ENCODE measurements at regions not wholly inside any gene's neighbourhood (a gene's known extent, or its start where the extent isn't known, plus 50 kb on each side); places are given as distances from the start of the nearest gene placed in this dataset.

DNA sequence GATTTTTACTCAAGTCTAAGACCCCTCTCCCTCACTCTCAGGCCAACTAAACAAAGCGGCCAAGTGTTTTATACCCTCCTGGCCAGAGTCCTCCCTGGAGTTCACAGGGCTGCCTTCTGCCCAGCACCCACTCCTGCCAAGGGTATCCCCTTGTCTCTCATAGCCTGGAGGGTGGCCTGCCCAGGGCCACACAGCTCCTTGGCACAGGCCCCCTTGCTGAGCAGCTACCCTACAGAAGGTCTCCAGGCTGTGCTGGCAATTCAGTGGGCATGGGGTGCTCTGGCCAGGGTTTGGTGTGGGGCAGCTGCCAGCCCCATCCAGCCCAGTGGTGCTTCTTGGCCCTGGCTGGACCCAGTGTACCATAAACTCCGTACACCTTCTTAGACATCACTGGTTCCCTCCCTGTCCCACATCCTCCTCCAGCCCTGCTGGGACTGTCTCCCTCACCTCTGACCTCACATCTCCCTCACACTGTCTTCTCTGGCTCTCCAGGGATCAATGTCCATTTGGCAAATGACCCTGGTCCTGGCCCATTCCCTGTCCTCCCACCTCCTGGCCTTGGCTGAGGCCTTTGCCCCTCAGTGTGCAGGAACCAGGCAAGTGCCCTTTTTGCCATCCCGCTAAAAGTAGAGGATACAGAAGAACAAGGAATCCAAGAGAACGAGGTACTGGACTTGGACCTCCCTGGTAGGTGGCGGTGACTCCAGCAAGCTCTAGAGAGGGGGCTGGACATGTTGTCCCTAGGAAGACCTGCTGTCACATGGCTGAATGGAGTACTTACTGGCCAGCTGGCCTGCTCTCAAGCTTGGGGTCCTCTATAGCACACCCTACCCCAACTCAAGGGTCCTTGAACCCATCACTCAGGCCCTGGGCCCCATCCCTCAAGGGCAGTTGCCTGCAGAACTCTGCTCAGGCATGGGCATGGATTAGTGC lies 50.0 kb upstream of the TRPM1 start:
- Histone ChIP-seq H3K4me2 (no peak overlapping the region), H3K36me3 (no peaks in the 10 kb centered on the region), H3K4me3 (no peak overlapping the region), H3K9me3 (0 out of 2 replicates have a peak, but pooled peaks cover 7% of the 10 kb centered on the region), H3K9ac (no peak overlapping the region), H3K27me3 (no peaks in the 10 kb centered on the region), H3K27ac (no peak overlapping the region), H3K4me1 (0 out of 2 replicates have a peak, but pooled peaks cover 4% of the 10 kb centered on the region), H4K20me1 (no peaks in the 10 kb centered on the region)
- no peak for TF ChIP-seq Cebpa-rat (IDR thresholded peaks at IDR 0.05)

DNA sequence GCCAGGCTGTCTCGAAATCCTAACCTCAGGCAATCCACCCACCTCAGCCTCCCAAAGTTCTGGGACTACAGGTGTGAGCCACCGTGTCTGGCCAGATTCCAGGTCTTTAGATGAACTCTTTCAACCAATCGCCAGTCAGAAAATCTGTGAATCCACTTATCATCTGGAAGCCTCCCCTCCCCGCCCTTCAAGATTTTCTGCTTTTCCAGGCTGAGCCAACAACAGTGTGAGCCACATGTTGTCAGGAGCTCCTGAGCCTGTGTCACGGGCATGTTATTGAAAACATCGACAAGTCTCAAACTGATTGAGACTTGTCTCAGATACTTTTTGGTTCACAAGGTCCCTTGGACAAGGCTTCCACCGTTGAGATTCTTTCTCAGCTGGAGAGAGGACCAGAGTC lies 52.0 kb upstream of the TRPM1 start:
- Histone ChIP-seq H3K4me1 (0 out of 2 replicates have a peak, but pooled peaks cover 4% of the 10 kb centered on the region), H3K9ac (no peak overlapping the region), H3K27me3 (no peaks in the 10 kb centered on the region), H3K27ac (no peak overlapping the region), H3K36me3 (no peaks in the 10 kb centered on the region), H4K20me1 (no peaks in the 10 kb centered on the region), H3K4me2 (no peak overlapping the region), H3K4me3 (no peak overlapping the region), H3K9me3 (0 out of 2 replicates have a peak, but pooled peaks cover 7% of the 10 kb centered on the region)
- no peak for TF ChIP-seq Cebpa-rat (IDR thresholded peaks at IDR 0.05)

DNA sequence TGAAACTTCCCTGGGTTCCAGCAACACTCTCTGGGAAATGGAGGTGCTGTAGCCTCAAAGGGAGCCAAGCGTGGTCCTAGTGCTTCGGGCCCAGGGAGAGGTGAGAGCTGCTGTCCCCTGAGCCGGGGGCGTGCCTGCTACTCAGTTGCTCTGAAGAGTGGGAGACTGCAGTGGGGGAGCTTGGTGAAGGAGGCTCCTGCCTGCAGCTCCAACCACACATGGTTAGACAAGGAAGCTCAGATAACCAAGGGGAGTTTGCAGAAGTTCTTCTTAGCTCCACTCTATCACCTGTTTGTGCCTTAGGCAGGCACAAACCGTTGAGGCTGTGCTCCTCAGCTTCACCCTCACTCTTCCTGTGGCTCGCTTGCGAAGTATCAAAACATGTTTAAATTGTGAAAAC lies 53.6 kb upstream of the TRPM1 start:
- H3K36me3 ChIP-seq: no peaks in the 10 kb centered on the region
- no peaks in the 10 kb centered on the region for H3K27me3 ChIP-seq
- H3K4me2 ChIP-seq: no peak overlapping the region
- H4K20me1 ChIP-seq: no peaks in the 10 kb centered on the region
- H3K27ac ChIP-seq: no peak overlapping the region
- H3K9ac ChIP-seq: no peak overlapping the region
- H3K9me3 ChIP-seq: 0 out of 2 replicates have a peak, but pooled peaks cover 7% of the 10 kb centered on the region
- no peak for TF ChIP-seq Cebpa-rat (IDR thresholded peaks at IDR 0.05)
- H3K4me3 ChIP-seq: no peak overlapping the region
- H3K4me1 ChIP-seq: no peaks in the 10 kb centered on the region

DNA sequence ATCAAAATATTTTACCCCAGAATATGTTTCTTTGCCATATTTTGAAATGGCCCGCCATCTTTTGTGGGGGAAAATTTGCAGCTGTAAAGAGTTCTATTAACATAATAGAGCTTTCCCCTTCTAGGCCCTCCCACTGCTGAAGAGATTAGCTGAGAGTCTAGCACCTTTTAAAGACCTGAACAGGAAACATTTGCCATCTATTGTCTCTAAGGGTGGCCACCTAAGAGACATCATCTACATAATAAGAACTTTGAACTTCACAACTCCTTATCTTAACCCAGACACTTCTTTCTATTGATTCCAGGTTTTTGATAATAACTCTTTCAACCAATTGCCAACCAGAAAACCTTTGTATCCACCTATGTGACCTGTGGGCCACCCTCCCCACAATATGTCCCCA lies 54.7 kb upstream of the TRPM1 start:
- Histone ChIP-seq H3K9ac (no peak overlapping the region), H3K4me1 (no peaks in the 10 kb centered on the region), H3K4me2 (no peak overlapping the region), H3K27me3 (no peaks in the 10 kb centered on the region), H3K9me3 (0 out of 2 replicates have a peak, but pooled peaks cover 7% of the 10 kb centered on the region), H4K20me1 (no peaks in the 10 kb centered on the region), H3K36me3 (no peaks in the 10 kb centered on the region), H3K27ac (no peak overlapping the region), H3K4me3 (no peak overlapping the region)
- TF ChIP-seq Cebpa-rat (IDR thresholded peaks at IDR 0.05): no peak

DNA sequence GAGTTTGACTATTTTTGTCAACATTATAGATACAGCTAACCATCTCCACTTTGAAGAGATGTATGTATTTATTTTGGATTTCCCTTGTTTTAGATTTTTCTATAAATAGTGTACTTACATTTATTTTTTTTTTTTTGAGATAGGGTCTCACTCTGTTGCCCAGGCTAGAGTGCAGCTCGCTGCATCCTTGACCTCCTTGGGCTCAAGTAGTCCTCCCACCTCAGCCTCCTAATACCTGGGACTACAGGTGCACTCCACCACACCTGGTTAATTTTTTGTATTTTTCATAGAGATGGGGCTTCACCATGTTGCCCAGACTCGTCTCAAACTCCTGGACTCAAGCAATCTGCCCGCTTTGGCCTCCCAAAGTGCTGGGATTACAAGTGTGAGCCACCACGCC lies 55.3 kb upstream of the TRPM1 start:
- no peak overlapping the region for H3K27ac ChIP-seq
- no peaks in the 10 kb centered on the region for H3K4me1 ChIP-seq
- no peak overlapping the region for H3K4me3 ChIP-seq
- H3K27me3 ChIP-seq: no peaks in the 10 kb centered on the region
- no peaks in the 10 kb centered on the region for H4K20me1 ChIP-seq
- TF ChIP-seq Cebpa-rat (IDR thresholded peaks at IDR 0.05): no peak
- H3K4me2 ChIP-seq: no peak overlapping the region
- 0 out of 2 replicates have a peak, but pooled peaks cover 7% of the 10 kb centered on the region for H3K9me3 ChIP-seq
- H3K36me3 ChIP-seq: no peaks in the 10 kb centered on the region
- H3K9ac ChIP-seq: no peak overlapping the region

DNA sequence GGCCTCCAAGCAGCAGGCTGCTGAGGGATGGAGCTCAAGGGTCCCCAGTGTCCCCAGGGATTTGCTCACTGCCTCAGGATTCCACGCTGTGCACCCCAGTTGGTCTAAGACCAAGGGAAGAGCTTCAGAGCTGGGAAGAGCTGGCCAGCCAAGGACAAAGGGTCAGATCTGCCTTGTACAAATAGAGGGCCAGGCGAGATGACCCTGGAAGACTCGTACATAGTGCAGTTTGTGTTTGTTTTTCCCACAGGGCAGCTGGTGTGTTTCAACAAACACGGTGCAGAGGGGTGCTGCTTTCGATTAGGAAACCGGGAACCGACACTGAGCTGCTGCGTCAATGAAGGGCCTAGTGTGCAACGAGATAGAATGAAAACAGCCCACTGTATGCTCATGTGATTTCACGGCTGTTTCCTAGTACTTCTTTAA lies 56.1 kb upstream of the TRPM1 start:
- no peak overlapping the region for H3K9ac ChIP-seq
- H3K36me3 ChIP-seq: no peaks in the 10 kb centered on the region
- H3K4me1 ChIP-seq: no peaks in the 10 kb centered on the region
- H3K4me3 ChIP-seq: no peak overlapping the region
- H4K20me1 ChIP-seq: no peaks in the 10 kb centered on the region
- H3K4me2 ChIP-seq: no peak overlapping the region
- no peak overlapping the region for H3K27ac ChIP-seq
- no peak for TF ChIP-seq Cebpa-rat (IDR thresholded peaks at IDR 0.05)
- 0 out of 2 replicates have a peak, but pooled peaks cover 1% of the 10 kb centered on the region for H3K9me3 ChIP-seq
- no peaks in the 10 kb centered on the region for H3K27me3 ChIP-seq

DNA sequence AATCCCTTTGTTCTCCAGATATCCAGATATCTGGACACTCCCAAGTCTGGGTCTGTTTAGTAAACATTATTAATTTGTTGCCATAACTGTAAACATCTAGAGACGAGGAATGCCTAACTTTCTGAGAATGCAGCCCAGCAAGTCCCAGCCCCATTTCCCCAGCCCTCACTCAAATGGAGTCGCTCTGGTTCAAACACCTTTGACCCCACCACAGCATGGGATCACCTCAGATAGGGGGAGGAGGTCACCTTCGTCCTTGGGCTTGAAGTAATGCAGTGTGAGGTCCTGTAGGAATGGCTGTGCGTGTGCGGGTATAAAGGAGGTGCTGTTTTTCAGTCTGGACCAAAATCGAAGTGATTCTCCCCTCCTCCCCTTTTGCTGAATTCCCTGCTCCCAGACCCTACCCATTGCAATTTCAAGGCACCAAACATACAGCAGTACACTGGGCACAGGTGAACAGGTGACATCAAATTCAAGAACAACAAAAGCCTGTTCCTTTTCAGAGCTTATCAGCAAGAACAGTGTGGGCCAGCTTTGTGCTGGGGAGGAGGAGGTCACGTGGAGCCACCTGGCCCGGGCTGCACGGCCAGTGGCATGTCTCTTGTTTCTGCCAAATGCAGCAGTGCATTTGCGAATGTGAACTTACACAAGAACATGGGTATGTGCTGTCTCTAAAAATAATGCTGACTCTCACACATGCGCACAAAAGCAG lies 57.5 kb upstream of the TRPM1 start:
- Histone ChIP-seq H3K4me2 (no peak overlapping the region), H4K20me1 (no peaks in the 10 kb centered on the region), H3K27ac (no peak overlapping the region), H3K9ac (no peak overlapping the region), H3K27me3 (no peaks in the 10 kb centered on the region), H3K4me3 (no peak overlapping the region), H3K36me3 (no peaks in the 10 kb centered on the region), H3K4me1 (no peaks in the 10 kb centered on the region), H3K9me3 (no peaks in the 10 kb centered on the region)
- no peak for TF ChIP-seq Cebpa-rat (IDR thresholded peaks at IDR 0.05)

DNA sequence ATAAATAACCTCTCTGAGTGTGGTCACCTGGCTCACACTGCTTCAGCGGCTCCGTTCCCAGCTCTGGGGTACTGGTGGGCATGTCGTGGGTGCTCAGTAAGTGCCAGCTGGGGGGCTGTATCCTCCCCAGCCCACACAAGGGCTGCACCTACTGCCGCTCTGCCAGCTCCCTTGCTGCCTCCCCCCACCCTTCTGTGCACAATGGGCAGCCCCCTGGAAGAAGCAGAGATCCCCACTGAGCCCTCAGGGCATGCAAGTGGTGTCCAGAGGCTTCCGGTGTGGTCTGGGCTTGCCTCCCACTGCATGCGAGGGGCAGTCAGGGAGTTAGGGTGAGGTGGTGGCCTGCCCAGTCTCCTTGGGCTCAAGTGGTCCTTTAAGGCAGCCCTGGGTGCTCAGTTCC lies 58.3 kb upstream of the TRPM1 start:
- Histone ChIP-seq H3K9me3 (no peaks in the 10 kb centered on the region), H3K36me3 (no peaks in the 10 kb centered on the region), H3K4me3 (no peak overlapping the region), H4K20me1 (no peaks in the 10 kb centered on the region), H3K27me3 (no peaks in the 10 kb centered on the region), H3K4me2 (no peak overlapping the region), H3K9ac (no peak overlapping the region), H3K4me1 (no peaks in the 10 kb centered on the region), H3K27ac (no peak overlapping the region)
- TF ChIP-seq Cebpa-rat (IDR thresholded peaks at IDR 0.05): no peak

DNA sequence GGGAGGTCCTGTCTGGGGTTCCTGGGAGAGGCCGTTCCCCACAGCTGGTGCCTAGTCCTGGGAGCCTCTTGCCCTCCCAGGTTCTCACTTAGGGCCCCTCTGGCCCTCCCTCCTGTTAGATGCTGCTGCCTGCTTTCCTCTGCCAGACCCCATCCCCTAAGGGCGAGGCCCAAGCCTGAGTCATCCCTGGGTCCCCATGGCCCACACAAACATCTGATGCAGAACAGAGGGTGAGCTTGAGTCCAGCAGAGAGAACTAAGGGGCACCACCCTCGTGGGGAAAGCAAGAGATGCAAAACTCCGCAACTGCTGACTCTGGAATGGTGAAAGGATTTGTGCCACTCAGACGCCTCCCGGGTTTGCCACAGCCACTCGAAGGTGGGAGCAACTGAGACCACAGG lies 58.8 kb upstream of the TRPM1 start:
- Histone ChIP-seq H3K4me3 (no peak overlapping the region), H3K9ac (no peak overlapping the region), H3K27ac (no peak overlapping the region), H3K9me3 (no peaks in the 10 kb centered on the region), H3K4me2 (no peak overlapping the region), H3K4me1 (no peaks in the 10 kb centered on the region), H3K27me3 (no peaks in the 10 kb centered on the region), H4K20me1 (no peaks in the 10 kb centered on the region), H3K36me3 (no peaks in the 10 kb centered on the region)
- no peak for TF ChIP-seq Cebpa-rat (IDR thresholded peaks at IDR 0.05)

Measured in BLaER1 (cell line).